Sigmoid colon (tissue), 4 donors: ENCODE measurements at regions not wholly inside any gene's neighbourhood (a gene's known extent, or its start where the extent isn't known, plus 50 kb on each side); places are given as distances from the start of the nearest gene placed in this dataset.

Source experiments
- EP300 ChIP-seq, 4 donors: sonication (generic); formaldehyde crosslinking; IDR thresholded peaks; one replicate each; pipeline ENCODE4 v1.6.1; 2017; ENCODE audit warnings: antibody characterized with exemption in 4 of 4
- POLR2A ChIP-seq, 2 donors: fragments of 450-650 bp; IDR thresholded peaks; one replicate each; pipeline ENCODE4 v1.6.1; 2016; ENCODE audit warnings: antibody characterized with exemption in 2 of 2, mild to moderate bottlenecking in 2 of 2, moderate library complexity in 2 of 2
- TF ChIP-seq, protein P1 (sequence below), 4 experiments: fragments of 450-650 bp in 3 of 4; fragments of 200-600 bp in 1 of 4; IDR thresholded peaks; one replicate each; pipeline ENCODE4 v1.5.1; 2016 to 2019; ENCODE audit warnings: antibody characterized with exemption in 4 of 4, mild to moderate bottlenecking in 3 of 4, moderate library complexity in 2 of 4

DNA sequence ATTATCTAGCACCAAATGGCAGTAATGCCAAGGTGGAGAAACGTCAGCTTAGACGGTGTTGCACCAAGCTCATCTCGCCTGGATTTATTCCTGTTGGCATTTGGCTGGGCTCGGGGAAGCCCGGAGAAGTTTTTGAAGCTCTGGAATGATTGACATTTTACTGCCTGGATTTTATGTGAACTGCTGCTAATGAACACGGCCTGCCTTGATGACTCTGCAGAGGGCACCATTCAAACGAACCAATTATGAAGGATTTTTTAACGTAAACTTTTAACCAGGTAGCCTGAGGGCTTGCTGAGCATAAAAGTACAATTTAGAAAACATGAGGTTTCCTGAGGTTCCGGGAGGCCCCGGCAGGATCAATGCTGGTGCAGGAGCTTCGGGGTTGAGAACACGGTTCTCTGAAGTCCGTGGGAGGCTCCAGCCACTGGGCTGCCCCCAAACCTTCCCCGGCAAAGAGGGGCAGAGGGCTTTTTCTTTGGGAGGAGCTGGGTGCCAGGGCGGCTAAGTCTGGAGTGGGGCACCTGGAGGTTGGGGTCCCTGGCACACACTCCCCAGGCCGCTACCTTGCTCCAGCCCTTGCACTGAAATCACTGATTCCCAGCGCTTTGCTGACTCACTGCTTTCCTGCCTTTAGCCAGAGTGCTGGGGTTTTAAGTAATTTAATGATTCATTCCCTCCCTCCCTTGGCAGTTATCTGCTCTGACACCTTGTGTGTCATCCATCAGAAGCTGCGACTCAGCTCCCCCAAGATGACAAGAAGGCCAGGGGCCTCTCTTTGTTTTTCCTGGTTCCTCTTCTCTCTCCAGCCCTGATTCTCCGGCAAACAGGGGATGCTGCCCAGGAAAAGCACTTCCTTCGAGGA is 161.2 kb upstream of the IRX3 start:
- TF ChIP-seq, protein P1, sequence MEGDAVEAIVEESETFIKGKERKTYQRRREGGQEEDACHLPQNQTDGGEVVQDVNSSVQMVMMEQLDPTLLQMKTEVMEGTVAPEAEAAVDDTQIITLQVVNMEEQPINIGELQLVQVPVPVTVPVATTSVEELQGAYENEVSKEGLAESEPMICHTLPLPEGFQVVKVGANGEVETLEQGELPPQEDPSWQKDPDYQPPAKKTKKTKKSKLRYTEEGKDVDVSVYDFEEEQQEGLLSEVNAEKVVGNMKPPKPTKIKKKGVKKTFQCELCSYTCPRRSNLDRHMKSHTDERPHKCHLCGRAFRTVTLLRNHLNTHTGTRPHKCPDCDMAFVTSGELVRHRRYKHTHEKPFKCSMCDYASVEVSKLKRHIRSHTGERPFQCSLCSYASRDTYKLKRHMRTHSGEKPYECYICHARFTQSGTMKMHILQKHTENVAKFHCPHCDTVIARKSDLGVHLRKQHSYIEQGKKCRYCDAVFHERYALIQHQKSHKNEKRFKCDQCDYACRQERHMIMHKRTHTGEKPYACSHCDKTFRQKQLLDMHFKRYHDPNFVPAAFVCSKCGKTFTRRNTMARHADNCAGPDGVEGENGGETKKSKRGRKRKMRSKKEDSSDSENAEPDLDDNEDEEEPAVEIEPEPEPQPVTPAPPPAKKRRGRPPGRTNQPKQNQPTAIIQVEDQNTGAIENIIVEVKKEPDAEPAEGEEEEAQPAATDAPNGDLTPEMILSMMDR (IDR thresholded peaks at IDR 0.05) = no peak
- TF ChIP-seq POLR2A (IDR thresholded peaks at IDR 0.05) (no peak), EP300 (IDR thresholded peaks at IDR 0.05) (no peak)
